HUDEP-2 (cell line): ENCODE measurements at regions not wholly inside any gene's neighbourhood (a gene's known extent, or its start where the extent isn't known, plus 50 kb on each side); places are given as distances from the start of the nearest gene placed in this dataset.
"Not testable (repeated sequence)": the region's sequence is repeated elsewhere in the genome, so short reads cannot be mapped to it uniquely, and the experiment has no call there.

Source experiments
- DNase-seq, 76 experiments: peaks; one replicate each; lab custom pipeline; 2025; ENCODE audit not compliant: unreplicated experiment in 76 of 76; lab: John Stamatoyannopoulos, UW

GRCh38 chr4:110364911-110365520 is 110.9 kb upstream of the ENPEP start:
- DNase-seq: no peak

DNA sequence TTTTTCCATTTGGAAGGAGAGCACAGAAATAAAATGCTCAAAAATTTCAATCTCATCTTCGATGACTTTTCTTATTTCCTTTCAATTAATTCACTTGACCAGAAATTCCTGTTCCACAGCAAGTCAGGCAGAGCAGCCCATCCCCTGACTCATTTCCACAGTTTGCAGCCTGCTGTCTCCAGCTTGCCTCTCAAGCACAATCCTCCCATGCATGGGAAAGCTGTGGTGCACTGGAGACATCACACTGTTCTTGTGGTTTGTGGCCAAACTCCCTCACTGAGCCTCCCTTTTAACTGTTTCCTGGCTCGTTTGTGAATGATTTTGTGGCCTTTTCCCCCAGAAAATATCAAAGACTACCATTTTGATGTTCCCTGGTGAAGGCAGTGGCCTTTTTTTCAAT is 114.0 kb upstream of the ENPEP start:
- DNase-seq: peak in 8 of 76 experiments; percentile 1 to 52 (median 10)

GRCh38 chr4:110359076-110359475 is 116.9 kb upstream of the ENPEP start:
- DNase-seq: no peak

- no peak for DNase-seq
Observed at GRCh38 chr4:110357521-110357920, 118.4 kb upstream of the ENPEP start.

- no peak for DNase-seq
Observed at GRCh38 chr4:110354460-110354859, 121.5 kb upstream of the ENPEP start.

DNA sequence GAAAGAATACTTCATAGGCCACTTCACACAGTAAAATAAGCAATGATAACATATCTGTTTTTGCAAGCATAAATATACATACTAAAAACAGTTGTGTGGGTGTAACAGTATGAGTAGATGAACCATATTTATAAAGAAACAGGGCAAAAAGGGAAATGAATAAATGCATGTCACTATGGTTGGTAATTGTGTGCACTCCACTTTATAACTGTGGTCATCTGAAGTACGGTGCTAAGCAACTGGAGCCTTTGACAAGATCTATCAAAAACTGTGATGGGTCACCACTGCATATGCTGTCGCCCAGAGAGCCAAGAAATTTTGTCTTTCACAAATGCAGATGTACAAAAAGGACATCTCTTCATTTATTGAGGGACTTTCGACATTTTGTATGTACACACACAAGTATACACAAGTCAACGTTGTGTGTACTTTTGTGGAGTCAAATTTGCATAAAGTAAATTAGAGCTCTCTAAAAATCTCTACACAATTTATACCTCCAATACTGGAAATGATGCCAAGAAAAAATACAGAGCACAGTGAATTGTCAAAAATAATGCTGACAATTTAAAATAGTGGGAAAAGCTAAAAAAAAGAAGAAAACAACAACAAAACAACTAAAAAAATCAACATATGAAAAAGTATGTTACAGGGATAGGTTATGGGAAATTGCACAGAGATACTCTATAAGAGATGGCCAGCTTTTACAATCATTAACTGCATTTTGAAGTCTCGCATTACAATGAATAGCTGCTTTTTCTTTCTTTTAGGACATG is 123.1 kb upstream of the ENPEP start:
- DNase-seq: no peak

DNA sequence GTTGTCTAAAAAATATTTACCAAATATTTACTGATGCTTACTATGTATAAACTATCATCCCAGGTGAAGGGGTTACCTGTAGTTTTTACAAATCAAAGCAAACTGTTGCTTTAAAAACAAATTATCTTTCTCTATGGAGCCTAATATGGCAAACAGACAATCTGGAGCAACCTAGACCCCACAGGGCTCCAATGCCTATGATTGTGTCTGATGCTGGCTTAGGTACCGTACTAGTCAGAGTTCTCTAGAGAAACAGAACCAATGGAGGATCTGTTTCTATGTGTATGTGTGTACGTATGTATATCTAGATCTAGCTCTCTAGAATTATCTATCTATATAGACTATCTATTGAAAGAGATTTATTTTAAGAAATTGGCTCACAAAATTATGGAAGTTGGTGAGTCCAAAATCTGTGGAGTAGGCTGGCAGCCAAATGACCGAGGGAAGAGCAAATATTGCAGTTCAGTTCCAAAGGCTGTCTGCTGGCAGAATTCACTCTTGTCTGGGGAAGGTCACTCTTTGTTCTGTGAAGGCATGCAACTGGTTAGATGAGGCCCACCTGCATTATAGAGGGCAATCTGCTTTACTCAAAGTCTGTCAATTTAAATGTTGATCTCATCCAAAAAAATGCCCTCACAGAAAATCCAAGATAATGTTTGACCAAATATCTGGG is 127.1 kb upstream of the ENPEP start:
- no peak for DNase-seq

DNA sequence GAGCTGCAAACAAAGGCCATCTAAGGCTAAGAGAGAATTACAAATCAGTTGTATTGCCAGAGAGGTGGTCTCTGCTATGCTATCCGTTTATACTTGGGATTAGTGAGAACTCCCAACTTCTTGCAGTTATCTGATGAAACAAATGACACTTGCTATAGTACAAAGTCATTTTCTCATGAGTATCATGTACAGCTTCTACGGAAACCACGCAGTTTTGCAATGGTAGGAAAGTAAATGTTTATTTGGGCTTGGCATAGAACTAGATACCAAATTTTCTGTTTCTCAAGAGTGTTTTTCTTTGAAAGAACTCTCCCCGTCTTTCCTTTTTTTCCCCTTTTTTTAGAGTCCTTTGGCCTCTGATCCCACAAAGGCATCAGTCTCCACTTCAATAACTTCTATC is 128.2 kb upstream of the ENPEP start:
- DNase-seq: no peak

- DNase-seq: peak in 12 of 76 experiments; percentile 1 to 43 (median 14)
Observed at GRCh38 chr4:110344165-110344564, 131.8 kb upstream of the ENPEP start.

GRCh38 chr4:110343534-110343933 is 132.4 kb upstream of the ENPEP start:
- no peak for DNase-seq

DNA sequence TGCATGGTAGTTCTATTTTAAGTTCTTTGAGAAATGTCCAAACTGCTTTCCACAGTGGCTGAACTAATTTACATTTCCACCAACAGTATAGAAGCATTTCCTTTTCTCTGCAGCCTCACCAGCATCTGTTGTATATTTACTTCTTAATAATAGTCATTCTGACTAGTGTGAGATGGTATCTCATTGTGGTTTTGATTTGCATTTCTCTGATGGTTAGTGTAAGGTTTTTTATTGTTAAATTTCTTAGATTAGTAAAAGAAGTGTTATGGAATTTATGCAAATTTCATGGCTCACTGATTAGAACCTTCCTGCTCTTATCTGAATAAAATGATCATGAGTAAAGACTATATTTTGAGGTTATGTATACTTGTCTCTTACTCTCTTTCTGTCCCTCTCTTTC is 134.8 kb upstream of the ENPEP start:
- not testable (repeated sequence) for DNase-seq

DNA sequence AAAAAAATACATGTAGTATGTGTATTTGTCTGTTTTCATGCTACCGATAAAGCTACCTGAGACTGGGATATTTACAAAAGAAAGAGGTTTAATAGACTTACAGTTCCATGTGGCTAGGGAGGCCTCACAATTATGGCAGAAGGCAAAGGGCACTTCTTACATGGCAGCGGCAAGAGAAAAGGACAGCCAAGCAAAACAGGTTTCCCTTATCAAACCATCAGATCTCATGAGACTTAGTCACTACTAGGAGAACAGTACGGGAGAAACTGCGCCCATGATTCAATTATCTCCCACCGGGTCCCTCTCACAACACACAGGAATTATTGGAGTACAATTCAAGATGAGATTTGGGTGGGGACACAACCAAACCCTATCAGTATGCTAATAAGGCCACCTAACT is 137.0 kb upstream of the ELOVL6 start:
- no peak for DNase-seq

GRCh38 chr4:110332483-110332882 is 134.1 kb upstream of the ELOVL6 start:
- DNase-seq: no peak

GRCh38 chr4:110326426-110326825 is 128.0 kb upstream of the ELOVL6 start:
- not testable (repeated sequence) for DNase-seq

DNA sequence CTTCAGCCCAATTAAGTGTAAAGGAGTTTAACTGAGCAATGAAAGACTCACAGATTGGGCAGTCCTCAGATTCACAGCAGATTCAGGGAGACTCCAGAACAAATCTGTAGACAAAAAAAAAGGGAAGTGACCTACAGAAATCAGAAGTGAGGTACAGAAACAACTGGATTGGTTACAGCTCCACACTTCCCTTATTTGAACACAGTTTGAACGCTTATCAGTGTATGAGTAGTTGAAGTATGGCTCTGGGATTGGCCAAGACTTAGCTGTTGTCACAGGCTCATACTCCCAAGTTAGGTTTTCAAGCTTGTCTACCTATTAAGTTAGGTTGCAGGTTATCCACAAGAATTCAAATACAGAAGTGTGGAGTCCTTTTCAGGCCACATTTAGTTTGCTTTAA is 112.4 kb upstream of the ELOVL6 start:
- DNase-seq: peak in 4 of 76 experiments; percentile 1 to 10 (median 2)

DNA sequence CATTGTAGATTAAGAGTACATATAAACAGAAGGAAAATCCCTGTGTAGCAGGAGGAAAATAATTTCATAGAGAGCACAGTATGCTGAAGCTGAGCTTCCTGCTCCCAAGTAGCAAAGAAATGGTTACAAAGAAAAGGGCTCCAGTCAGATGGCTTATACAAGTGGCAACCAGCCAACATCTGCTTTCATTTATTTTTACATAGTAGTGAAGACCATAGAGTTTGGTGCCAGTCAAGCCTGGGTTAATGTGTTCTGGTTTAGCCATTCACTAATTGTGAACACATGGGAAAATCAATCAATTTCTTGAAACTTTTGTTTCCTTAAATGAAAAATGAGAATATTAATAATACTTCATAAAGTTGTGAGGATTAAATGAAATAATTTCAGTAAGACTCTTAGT is 111.3 kb upstream of the ELOVL6 start:
- peak in 1 of 76 experiments; percentile 11 for DNase-seq

DNA sequence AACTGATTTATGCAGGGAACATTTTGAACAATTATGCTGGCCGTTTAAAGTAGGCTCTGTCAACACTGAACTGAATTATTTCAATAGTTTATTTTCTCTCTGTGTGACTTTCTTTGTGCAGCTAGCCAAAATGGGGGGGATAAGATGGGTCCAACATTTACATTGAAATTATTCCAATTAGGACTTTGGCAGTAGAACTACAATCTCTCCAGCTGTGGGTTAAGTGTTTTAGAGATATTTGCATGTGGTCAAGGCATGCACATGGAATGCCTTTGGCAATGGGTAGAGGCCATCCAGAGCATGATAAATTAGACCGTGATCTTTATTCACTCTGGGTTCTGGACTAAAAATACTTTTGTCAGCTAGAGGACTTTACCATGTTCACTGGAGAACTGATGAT is 107.9 kb upstream of the ELOVL6 start:
- no peak for DNase-seq

GRCh38 chr4:110305455-110305854 is 107.0 kb upstream of the ELOVL6 start:
- DNase-seq: no peak

GRCh38 chr4:110296892-110297291 is 98.5 kb upstream of the ELOVL6 start:
- no peak for DNase-seq

DNA sequence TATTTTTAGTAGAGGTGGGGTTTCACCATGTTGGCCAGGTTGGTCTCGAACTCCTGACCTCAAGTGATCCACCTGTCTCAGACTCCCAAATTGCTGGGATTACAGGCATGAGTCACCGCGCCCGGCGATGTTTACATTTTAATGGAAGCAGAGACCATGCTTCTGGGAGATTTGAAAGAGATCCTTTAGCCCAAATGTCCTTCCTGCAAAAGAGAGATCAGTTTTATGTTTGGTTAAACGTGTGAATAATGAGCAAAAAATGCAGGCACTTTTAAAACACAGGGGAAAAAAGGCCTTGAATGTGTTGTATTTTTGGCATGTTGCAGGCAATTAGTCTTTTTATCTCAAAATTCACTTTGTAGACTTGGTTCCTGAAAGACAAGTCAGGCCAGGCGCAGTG is 95.8 kb upstream of the ELOVL6 start:
- no peak for DNase-seq

GRCh38 chr4:110292994-110293744 is 94.8 kb upstream of the ELOVL6 start:
- DNase-seq: no peak
